Fibroblast of villous mesenchyme (primary cell): ENCODE measurements at regions not wholly inside any gene's neighbourhood (a gene's known extent, or its start where the extent isn't known, plus 50 kb on each side); places are given as distances from the start of the nearest gene placed in this dataset.
"Not testable (repeated sequence)": the region's sequence is repeated elsewhere in the genome, so short reads cannot be mapped to it uniquely, and the experiment has no call there.

Experiments used
- DNase-seq: peaks from one replicate; pipeline ENCODE4 v3.0.0-alpha.2; 2010; ENCODE audit warnings: low read depth
- H3K4me3 ChIP-seq: 2 replicates; pipeline ENCODE4 v1.5.1; 2011; ENCODE audit warnings: low read depth, mild to moderate bottlenecking, low read length
- CTCF ChIP-seq: IDR thresholded peaks from 2 replicates; pipeline ENCODE4 v1.5.1; 2012; ENCODE audit warnings: low read depth, mild to moderate bottlenecking, low read length; ENCODE audit not compliant: insufficient read depth

- no peak for DNase-seq
- no peak overlapping the region for H3K4me3 ChIP-seq
- no peak for TF ChIP-seq CTCF
Measured at GRCh38 chr4:117916728-117917127, 117.6 kb upstream of the NDST3 start.

GRCh38 chr4:117922311-117922710, 112.0 kb upstream of the NDST3 start:
- H3K4me3 ChIP-seq, DNase-seq: not testable (repeated sequence)

GRCh38 chr4:117927823-117928222, 106.5 kb upstream of the NDST3 start:
- not testable (repeated sequence) for DNase-seq, H3K4me3 ChIP-seq

- H3K4me3 ChIP-seq = no peak overlapping the region
- TF ChIP-seq CTCF = no peak
- DNase-seq = no peak
Measured at GRCh38 chr4:117941611-117942010, 92.7 kb upstream of the NDST3 start.

GRCh38 chr4:117949621-117950020, 84.7 kb upstream of the NDST3 start:
- no peak overlapping the region for H3K4me3 ChIP-seq
- no peak for DNase-seq
- TF ChIP-seq CTCF = no peak

GRCh38 chr4:117957571-117957970, 76.7 kb upstream of the NDST3 start:
- no peak for TF ChIP-seq CTCF
- no peak overlapping the region for H3K4me3 ChIP-seq
- no peak for DNase-seq

- TF ChIP-seq CTCF = no peak
- H3K4me3 ChIP-seq = no peak overlapping the region
- no peak for DNase-seq
Measured at GRCh38 chr4:117965622-117966021, 68.7 kb upstream of the NDST3 start.

GRCh38 chr4:117968606-117969005, 65.7 kb upstream of the NDST3 start:
- DNase-seq = no peak
- no peak for TF ChIP-seq CTCF
- H3K4me3 ChIP-seq = no peak overlapping the region
